Endodermal cell (in vitro differentiated cells): ENCODE measurements at regions not wholly inside any gene's neighbourhood (a gene's known extent, or its start where the extent isn't known, plus 50 kb on each side); places are given as distances from the start of the nearest gene placed in this dataset.

ENCODE experiments used
- DNase-seq: peaks from one replicate; pipeline ENCODE4 v3.0.0-alpha.2; 2017
- H3K27ac ChIP-seq: 2 replicates; pipeline ENCODE4 v1.5.1; 2013; ENCODE audit warnings: mild to moderate bottlenecking, low read depth, low read length, moderate library complexity
- H3K27me3 ChIP-seq: 2 replicates; pipeline ENCODE4 v1.6.1; 2013; ENCODE audit warnings: mild to moderate bottlenecking, low read length, moderate library complexity; ENCODE audit not compliant: insufficient read depth, control insufficient read depth, poor library complexity, severe bottlenecking
- H3K36me3 ChIP-seq: 2 replicates; pipeline ENCODE4 v1.7.0; 2013; ENCODE audit warnings: mild to moderate bottlenecking, low read length, moderate library complexity; ENCODE audit not compliant: control insufficient read depth, insufficient read depth
- H3K4me1 ChIP-seq: one replicate; pipeline ENCODE4 v1.7.0; 2013; ENCODE audit warnings: low read length; ENCODE audit not compliant: control insufficient read depth, insufficient read depth
- H3K4me3 ChIP-seq: 2 replicates; pipeline ENCODE4 v1.5.1; 2013; ENCODE audit warnings: mild to moderate bottlenecking, low read length, moderate library complexity
- H3K9ac ChIP-seq: 2 replicates; pipeline ENCODE4 v1.6.1; 2013; ENCODE audit warnings: mild to moderate bottlenecking, low read length, moderate library complexity; ENCODE audit not compliant: poor library complexity, severe bottlenecking; ENCODE audit errors: extremely low read depth
- H3K9me3 ChIP-seq: 2 replicates; pipeline ENCODE4 v1.6.1; 2013; ENCODE audit warnings: mild to moderate bottlenecking, low read length, moderate library complexity; ENCODE audit not compliant: control insufficient read depth
- H3K27ac Mint-ChIP-seq: 2 replicates; pipeline ENCODE4 v1.8.0; 2020; ENCODE audit warnings: mixed read lengths
- H3K27me3 Mint-ChIP-seq: 2 replicates; pipeline ENCODE4 v1.8.0; 2021; ENCODE audit warnings: mild to moderate bottlenecking, mixed read lengths; ENCODE audit not compliant: insufficient read depth
- H3K36me3 Mint-ChIP-seq: 2 replicates; pipeline ENCODE4 v1.8.0; 2020; ENCODE audit warnings: low read depth, mixed read lengths
- H3K4me1 Mint-ChIP-seq: 2 replicates; pipeline ENCODE4 v1.8.0; 2020; ENCODE audit warnings: mixed read lengths
- H3K4me3 Mint-ChIP-seq: 2 replicates; pipeline ENCODE4 v1.8.0; 2020; ENCODE audit warnings: mild to moderate bottlenecking, moderate library complexity, mixed read lengths
- H3K9me3 Mint-ChIP-seq: 2 replicates; pipeline ENCODE4 v1.8.0; 2020; ENCODE audit warnings: mild to moderate bottlenecking, mixed read lengths
- WGBS, 2 experiments: methylation state at CpG; one replicate each; pipeline versions ENCODE4 v1.1.5 to v1.1.7; 2013; ENCODE audit warnings: missing lambda C conversion rate in 2 of 2, mixed read lengths in 1 of 2; ENCODE audit not compliant: insufficient coverage in 1 of 2, insufficient read length in 1 of 2; 5-methylcytosine and 5-hydroxymethylcytosine counted together
- TF ChIP-seq, protein P1 (sequence below): fragments of 200-600 bp; sonication (generic); conservative IDR thresholded peaks from 2 replicates; pipeline ENCODE4 v1.5.0; 2021; ENCODE audit warnings: antibody characterized with exemption, mild to moderate bottlenecking

DNA sequence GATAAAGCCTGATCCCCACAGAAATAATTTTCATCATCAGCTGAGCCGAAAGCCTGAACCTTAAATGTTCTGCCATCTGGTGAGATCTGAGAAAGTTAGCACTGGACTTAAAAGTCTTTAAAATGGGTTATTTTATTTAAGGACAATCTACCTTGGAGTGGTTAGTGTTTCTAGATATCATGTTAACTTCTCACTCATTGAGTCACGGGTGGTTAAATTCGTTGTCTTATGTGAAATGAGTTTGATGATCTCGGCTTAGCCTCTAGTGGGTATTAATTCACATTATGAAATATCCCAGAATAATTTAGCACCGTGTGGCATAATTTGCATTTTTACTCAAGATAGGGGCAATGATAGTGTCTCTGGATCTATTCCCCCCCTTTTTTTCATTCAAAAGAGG, 117.4 kb upstream of the ZNF536 start:
- no peak for DNase-seq
- Histone ChIP-seq H3K4me3 (no peak overlapping the region), H3K9ac (no peak overlapping the region), H3K27ac (no peak overlapping the region), H3K36me3 (no peaks in the 10 kb centered on the region), H3K27me3 (peaks cover 9% of the 10 kb centered on the region), H3K9me3 (no peaks in the 10 kb centered on the region), H3K4me1 (peaks cover 11% of the 10 kb centered on the region)
- TF ChIP-seq, protein P1, sequence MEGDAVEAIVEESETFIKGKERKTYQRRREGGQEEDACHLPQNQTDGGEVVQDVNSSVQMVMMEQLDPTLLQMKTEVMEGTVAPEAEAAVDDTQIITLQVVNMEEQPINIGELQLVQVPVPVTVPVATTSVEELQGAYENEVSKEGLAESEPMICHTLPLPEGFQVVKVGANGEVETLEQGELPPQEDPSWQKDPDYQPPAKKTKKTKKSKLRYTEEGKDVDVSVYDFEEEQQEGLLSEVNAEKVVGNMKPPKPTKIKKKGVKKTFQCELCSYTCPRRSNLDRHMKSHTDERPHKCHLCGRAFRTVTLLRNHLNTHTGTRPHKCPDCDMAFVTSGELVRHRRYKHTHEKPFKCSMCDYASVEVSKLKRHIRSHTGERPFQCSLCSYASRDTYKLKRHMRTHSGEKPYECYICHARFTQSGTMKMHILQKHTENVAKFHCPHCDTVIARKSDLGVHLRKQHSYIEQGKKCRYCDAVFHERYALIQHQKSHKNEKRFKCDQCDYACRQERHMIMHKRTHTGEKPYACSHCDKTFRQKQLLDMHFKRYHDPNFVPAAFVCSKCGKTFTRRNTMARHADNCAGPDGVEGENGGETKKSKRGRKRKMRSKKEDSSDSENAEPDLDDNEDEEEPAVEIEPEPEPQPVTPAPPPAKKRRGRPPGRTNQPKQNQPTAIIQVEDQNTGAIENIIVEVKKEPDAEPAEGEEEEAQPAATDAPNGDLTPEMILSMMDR, result no peak
- H3K27ac Mint-ChIP-seq, result no peak overlapping the region
- no peaks in the 10 kb centered on the region for H3K36me3 Mint-ChIP-seq
- H3K9me3 Mint-ChIP-seq, result no peaks in the 10 kb centered on the region
- WGBS, 2 experiments, result 79 to 84% methylated on average over 3 of the region's 5 CpGs
- peaks cover 47% of the 10 kb centered on the region for H3K4me1 Mint-ChIP-seq
- peaks cover 18% of the 10 kb centered on the region for H3K27me3 Mint-ChIP-seq
- no peak overlapping the region for H3K4me3 Mint-ChIP-seq

DNA sequence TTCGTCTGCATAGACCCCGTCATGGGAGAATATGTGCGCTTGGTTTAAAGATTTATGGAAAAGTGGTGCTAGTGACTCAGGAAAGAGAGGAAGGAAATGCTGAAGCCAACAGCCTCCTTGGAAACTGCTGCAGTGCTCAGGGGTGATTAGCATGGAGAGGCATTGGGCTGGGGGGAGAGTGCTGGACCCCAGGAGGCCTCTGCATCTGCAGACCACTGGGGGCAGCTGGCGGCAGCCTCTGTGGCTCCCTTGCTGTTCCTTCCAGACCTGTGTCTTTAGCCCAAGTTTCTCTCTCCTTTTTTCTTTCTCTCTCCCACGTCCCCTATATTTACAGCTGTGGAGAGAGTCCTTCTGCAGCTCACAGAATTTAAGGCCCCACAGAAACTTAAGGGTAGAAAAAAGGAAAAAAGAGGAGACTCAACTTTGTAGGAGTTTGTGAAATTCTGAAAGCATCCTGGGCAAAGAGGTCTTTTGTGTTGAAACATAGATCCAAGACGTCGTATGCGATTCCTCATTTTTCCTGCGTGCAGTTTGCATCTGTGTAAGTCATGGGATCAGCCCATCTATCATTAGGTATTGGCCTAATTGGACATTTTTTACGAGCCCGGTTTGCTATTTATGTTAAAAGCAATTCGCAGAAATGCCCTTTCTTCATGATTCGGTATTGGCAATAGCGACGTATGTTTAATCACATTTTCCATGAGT, 116.2 kb upstream of the ZNF536 start:
- WGBS, 2 experiments, result 59 to 73% methylated on average over 11 to 15 of the region's 15 CpGs
- no peaks in the 10 kb centered on the region for H3K9me3 Mint-ChIP-seq
- Histone ChIP-seq H3K4me1 (peaks cover 11% of the 10 kb centered on the region), H3K9ac (no peak overlapping the region), H3K27ac (no peak overlapping the region), H3K9me3 (no peaks in the 10 kb centered on the region), H3K4me3 (no peak overlapping the region), H3K36me3 (no peaks in the 10 kb centered on the region), H3K27me3 (peaks cover 9% of the 10 kb centered on the region)
- peak; percentile 85 for DNase-seq
- H3K27ac Mint-ChIP-seq, result no peak overlapping the region
- H3K27me3 Mint-ChIP-seq, result peaks cover 18% of the 10 kb centered on the region
- peaks cover 47% of the 10 kb centered on the region for H3K4me1 Mint-ChIP-seq
- TF ChIP-seq, protein P1, result peak; percentile 61
- H3K4me3 Mint-ChIP-seq, result no peak overlapping the region
- no peaks in the 10 kb centered on the region for H3K36me3 Mint-ChIP-seq

DNA sequence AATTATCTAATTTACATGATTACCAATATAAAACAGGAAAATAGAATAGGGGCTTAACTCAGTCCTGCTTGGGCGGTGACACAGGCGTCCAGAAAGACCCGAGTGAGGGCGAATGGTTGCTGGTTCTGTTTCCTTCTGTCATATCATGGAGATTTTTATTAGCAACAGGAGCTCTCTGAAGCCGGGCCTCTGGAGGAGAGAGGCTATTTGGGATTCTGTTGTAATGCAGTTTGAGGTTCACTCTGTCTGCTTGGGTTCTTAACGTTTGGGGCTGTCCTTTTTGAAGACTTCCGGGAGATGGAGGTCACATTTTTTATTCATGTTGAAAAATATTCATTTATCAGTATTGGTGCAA, 115.7 kb upstream of the ZNF536 start:
- no peaks in the 10 kb centered on the region for H3K9me3 ChIP-seq
- Mint-ChIP-seq H3K27me3 (peaks cover 16% of the 10 kb centered on the region), H3K9me3 (no peaks in the 10 kb centered on the region), H3K4me3 (no peak overlapping the region), H3K27ac (no peak overlapping the region), H3K36me3 (no peaks in the 10 kb centered on the region), H3K4me1 (peaks cover 47% of the 10 kb centered on the region)
- 64% methylated on average over 6 of the region's 7 CpGs; no CpG with 5 or more reads in 1 of the 2 experiments for WGBS, 2 experiments
- H3K36me3 ChIP-seq, result no peaks in the 10 kb centered on the region
- H3K4me3 ChIP-seq, result no peak overlapping the region
- peak; percentile 52 for DNase-seq
- no peak overlapping the region for H3K9ac ChIP-seq
- H3K4me1 ChIP-seq, result peaks cover 11% of the 10 kb centered on the region
- H3K27ac ChIP-seq, result no peak overlapping the region
- TF ChIP-seq, protein P1, result no peak
- H3K27me3 ChIP-seq, result peaks cover 9% of the 10 kb centered on the region
